ENCODE measurements at regions not wholly inside any gene's neighbourhood (a gene's known extent, or its start where the extent isn't known, plus 50 kb on each side); places are given as distances from the start of the nearest gene placed in this dataset.

DNA sequence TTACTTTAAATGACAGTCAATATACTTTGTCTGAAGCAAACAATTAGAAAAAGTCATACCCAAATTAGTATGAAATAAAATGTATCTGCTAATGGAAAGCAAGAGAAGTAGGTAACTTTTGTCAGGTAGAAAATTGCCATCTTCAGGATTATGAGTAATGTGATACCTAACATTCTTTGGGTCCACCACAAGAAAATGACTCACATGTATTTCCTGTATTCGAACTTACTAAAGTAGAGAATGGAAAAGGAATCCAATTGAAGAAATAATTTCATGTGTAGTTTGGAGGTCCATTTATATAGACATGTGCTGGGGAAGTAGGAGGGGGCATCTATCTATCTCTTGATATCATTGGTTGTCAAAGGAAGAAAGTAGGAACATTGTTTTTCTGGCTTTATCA, 636.2 kb upstream of the CHAC2 start:
- Mint-ChIP-seq H3K4me1 (ENCODE audit: low read depth) (no peaks in the 10 kb centered on the region), H3K27ac (no peak overlapping the region), H3K9me3 (ENCODE audit: low read depth) (no peaks in the 10 kb centered on the region)

DNA sequence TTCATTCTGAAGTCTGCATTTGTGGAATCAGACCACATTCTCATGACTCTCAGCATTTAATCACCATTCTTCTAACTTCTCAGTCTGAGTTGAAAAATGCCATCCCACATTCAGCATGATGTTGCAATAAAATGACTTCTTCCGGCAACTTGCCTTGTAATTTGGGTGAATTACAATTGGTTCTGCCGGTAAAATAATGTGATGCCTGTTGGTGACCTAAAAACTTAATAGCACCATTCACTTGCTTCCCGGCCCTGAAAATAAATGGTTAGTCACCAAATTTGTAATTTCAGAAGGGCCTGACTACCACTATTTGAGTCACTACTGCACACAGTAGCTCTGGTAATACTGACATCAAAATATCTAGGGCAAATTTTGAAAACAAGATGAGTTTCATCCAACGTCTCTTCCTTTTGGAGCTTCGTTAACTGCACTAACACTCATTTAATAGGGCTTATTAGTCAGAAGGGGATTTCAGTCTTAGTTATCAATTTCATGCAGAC, 637.1 kb upstream of the CHAC2 start:
- no peak overlapping the region for H3K27ac Mint-ChIP-seq
- TF ChIP-seq, protein P1, sequence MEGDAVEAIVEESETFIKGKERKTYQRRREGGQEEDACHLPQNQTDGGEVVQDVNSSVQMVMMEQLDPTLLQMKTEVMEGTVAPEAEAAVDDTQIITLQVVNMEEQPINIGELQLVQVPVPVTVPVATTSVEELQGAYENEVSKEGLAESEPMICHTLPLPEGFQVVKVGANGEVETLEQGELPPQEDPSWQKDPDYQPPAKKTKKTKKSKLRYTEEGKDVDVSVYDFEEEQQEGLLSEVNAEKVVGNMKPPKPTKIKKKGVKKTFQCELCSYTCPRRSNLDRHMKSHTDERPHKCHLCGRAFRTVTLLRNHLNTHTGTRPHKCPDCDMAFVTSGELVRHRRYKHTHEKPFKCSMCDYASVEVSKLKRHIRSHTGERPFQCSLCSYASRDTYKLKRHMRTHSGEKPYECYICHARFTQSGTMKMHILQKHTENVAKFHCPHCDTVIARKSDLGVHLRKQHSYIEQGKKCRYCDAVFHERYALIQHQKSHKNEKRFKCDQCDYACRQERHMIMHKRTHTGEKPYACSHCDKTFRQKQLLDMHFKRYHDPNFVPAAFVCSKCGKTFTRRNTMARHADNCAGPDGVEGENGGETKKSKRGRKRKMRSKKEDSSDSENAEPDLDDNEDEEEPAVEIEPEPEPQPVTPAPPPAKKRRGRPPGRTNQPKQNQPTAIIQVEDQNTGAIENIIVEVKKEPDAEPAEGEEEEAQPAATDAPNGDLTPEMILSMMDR (IDR thresholded peaks at IDR 0.05; ENCODE audit: unreplicated experiment), result no peak

More for the DNA sequence above, 636.2 kb upstream of the CHAC2 start:
- TF ChIP-seq, protein P1 (IDR thresholded peaks at IDR 0.05; ENCODE audit: unreplicated experiment), result no peak
- Mint-ChIP-seq H3K4me3 (ENCODE audit: low read depth) (no peak overlapping the region), H3K36me3 (ENCODE audit: insufficient read depth) (no peaks in the 10 kb centered on the region), H3K27me3 (no peaks in the 10 kb centered on the region)
- no peak for DNase-seq (ENCODE audit: low spot score, unreplicated experiment)

DNA sequence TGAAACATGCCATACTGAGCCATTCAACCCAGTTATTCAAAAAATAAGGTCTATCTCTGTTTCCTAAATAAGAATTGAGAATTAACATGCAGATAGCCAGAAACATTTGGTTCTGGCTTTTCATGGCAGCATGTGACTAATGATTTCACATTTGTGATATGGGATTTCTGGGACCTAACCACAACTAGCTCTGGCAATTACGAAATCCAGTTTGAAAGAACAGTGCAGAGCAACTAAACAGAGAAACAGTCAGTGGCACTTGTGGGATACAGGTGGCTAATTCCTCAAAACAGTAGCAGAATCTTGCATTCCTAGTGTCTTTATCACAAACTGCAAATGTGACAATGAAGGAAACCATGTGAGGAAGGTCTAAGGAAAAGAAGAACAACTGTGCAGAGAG, 637.8 kb upstream of the CHAC2 start:
- TF ChIP-seq, protein P1 (IDR thresholded peaks at IDR 0.05; ENCODE audit: unreplicated experiment), result no peak
- no peak for DNase-seq (ENCODE audit: low spot score, unreplicated experiment)
- no peaks in the 10 kb centered on the region for H3K4me1 Mint-ChIP-seq (ENCODE audit: low read depth)
- no peaks in the 10 kb centered on the region for H3K36me3 Mint-ChIP-seq (ENCODE audit: insufficient read depth)
- no peak overlapping the region for H3K27ac Mint-ChIP-seq
- no peaks in the 10 kb centered on the region for H3K9me3 Mint-ChIP-seq (ENCODE audit: low read depth)
- H3K27me3 Mint-ChIP-seq, result no peaks in the 10 kb centered on the region
- H3K4me3 Mint-ChIP-seq (ENCODE audit: low read depth), result no peak overlapping the region

More for the DNA sequence above, 637.1 kb upstream of the CHAC2 start:
- DNase-seq (ENCODE audit: low spot score, unreplicated experiment), result no peak
- H3K9me3 Mint-ChIP-seq (ENCODE audit: low read depth), result no peaks in the 10 kb centered on the region
- no peak overlapping the region for H3K4me3 Mint-ChIP-seq (ENCODE audit: low read depth)
- H3K27me3 Mint-ChIP-seq, result no peaks in the 10 kb centered on the region
- H3K4me1 Mint-ChIP-seq (ENCODE audit: low read depth), result no peaks in the 10 kb centered on the region
- H3K36me3 Mint-ChIP-seq (ENCODE audit: insufficient read depth), result no peaks in the 10 kb centered on the region

DNA sequence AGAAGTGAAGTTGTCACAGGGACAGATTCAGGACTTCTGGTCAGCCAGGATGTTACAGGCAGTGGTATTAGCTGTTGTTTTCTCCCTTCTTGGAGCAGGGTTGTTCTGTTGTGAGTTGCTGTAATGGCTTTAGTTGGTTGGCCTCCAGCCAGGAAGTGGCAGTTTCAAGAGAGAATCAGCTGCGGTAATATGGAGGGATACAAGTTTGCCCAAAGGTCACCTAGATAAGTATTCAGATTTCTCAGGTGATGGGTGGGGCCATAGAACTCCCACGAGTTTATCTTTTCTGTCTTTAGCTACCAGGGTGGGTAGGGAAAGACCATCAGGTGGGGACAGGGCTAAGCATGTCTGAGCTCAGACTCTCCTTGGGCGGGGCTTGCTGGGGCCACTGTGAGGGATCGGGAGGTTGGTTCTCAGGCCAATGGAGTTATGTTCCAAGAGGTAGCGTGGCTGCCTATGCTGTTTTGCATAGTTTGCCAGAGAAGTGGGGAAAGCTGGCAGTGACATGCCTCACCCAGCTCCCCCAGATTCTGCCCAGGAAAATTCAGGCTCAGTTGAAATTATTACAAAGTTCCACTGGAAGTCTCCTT, 640.4 kb upstream of the CHAC2 start:
- H3K4me1 Mint-ChIP-seq (ENCODE audit: low read depth), result no peaks in the 10 kb centered on the region
- H3K27me3 Mint-ChIP-seq, result no peaks in the 10 kb centered on the region
- TF ChIP-seq, protein P1 (IDR thresholded peaks at IDR 0.05; ENCODE audit: unreplicated experiment), result no peak
- H3K4me3 Mint-ChIP-seq (ENCODE audit: low read depth), result no peak overlapping the region
- H3K9me3 Mint-ChIP-seq (ENCODE audit: low read depth), result no peaks in the 10 kb centered on the region
- DNase-seq (ENCODE audit: low spot score, unreplicated experiment), result no peak
- no peak overlapping the region for H3K27ac Mint-ChIP-seq
- H3K36me3 Mint-ChIP-seq (ENCODE audit: insufficient read depth), result no peaks in the 10 kb centered on the region

DNA sequence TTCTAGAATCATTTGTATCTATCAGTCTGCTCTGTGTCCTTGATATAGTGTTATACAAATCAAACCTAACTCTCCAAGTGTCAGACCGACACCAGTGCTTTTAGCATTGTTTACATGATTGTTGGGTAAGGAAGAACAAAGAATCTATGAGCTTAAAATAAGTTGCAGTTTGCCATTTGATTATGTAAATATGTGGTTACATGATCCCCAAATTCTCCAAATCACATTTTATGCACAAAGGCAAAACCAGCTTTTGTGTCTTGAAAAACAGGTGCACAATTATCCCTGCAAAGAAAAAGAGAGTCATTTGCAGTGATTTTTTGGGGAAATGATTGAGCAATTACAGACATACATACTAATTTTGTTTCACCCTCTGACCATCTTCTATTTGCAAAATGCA, 652.6 kb upstream of the CHAC2 start:
- TF ChIP-seq, protein P1 (IDR thresholded peaks at IDR 0.05; ENCODE audit: unreplicated experiment), result no peak
- no peak overlapping the region for H3K4me3 Mint-ChIP-seq (ENCODE audit: low read depth)
- H3K27ac Mint-ChIP-seq, result no peak overlapping the region
- H3K27me3 Mint-ChIP-seq, result no peaks in the 10 kb centered on the region
- DNase-seq (ENCODE audit: low spot score, unreplicated experiment), result no peak
- H3K9me3 Mint-ChIP-seq (ENCODE audit: low read depth), result peaks cover 4% of the 10 kb centered on the region
- H3K4me1 Mint-ChIP-seq (ENCODE audit: low read depth), result no peaks in the 10 kb centered on the region
- H3K36me3 Mint-ChIP-seq (ENCODE audit: insufficient read depth), result no peaks in the 10 kb centered on the region

All from progenitor cell of endocrine pancreas (in vitro differentiated cells).